ENCODE measurements at regions not wholly inside any gene's neighbourhood (a gene's known extent, or its start where the extent isn't known, plus 50 kb on each side); places are given as distances from the start of the nearest gene placed in this dataset.

DNA sequence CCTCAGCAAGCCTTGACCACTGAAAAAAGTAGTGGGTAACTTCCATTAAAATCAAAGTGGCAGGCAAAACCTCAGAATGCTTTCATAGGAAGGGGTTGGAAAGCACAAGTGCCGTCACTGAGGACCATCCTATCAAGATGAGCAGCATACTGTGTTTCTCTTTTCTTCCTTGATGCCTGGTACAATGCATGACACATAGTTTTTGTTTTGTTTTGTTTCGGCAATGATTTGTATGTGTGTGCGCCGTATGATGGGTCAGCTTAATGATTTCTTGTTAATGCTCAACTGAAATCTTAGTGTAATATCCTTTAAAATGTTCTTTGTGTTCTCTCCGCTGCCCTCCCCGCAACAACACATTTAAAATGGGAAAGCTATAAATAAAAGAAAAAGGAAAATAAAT lies 476.4 kb upstream of the KCNMB2 start:
- H3K27ac Mint-ChIP-seq (ENCODE audit: low read depth, unreplicated experiment), result no peak overlapping the region
- BruUV-seq (replicated peaks), result no TSS peak
- no peaks in the 10 kb centered on the region for H3K4me1 Mint-ChIP-seq (ENCODE audit: insufficient read depth, unreplicated experiment)
- ChIA-PET CTCF (interaction anchor here (1.0 kb wide), 1 partner anchor 48 kb away, joined by 3 read pairs; no protein-coding TSS in a partner anchor), POLR2A (interaction anchor here (0.5 to 0.7 kb wide), 3 partner anchors 237 to 621 kb away, joined by 3 read pairs; no protein-coding TSS in a partner anchor)
- no peaks in the 10 kb centered on the region for H3K36me3 Mint-ChIP-seq (ENCODE audit: insufficient read depth, unreplicated experiment)
- H3K4me3 Mint-ChIP-seq (ENCODE audit: unreplicated experiment), result no peak overlapping the region
- no peak for DNase-seq (ENCODE audit: unreplicated experiment)
- intact Hi-C loops (cut with micrococcal nuclease), result no loop called here
- H3K9me3 Mint-ChIP-seq (ENCODE audit: unreplicated experiment), result no peaks in the 10 kb centered on the region
- no peaks in the 10 kb centered on the region for H3K27me3 Mint-ChIP-seq (ENCODE audit: insufficient read depth, unreplicated experiment)
- TF ChIP-seq, protein P1, sequence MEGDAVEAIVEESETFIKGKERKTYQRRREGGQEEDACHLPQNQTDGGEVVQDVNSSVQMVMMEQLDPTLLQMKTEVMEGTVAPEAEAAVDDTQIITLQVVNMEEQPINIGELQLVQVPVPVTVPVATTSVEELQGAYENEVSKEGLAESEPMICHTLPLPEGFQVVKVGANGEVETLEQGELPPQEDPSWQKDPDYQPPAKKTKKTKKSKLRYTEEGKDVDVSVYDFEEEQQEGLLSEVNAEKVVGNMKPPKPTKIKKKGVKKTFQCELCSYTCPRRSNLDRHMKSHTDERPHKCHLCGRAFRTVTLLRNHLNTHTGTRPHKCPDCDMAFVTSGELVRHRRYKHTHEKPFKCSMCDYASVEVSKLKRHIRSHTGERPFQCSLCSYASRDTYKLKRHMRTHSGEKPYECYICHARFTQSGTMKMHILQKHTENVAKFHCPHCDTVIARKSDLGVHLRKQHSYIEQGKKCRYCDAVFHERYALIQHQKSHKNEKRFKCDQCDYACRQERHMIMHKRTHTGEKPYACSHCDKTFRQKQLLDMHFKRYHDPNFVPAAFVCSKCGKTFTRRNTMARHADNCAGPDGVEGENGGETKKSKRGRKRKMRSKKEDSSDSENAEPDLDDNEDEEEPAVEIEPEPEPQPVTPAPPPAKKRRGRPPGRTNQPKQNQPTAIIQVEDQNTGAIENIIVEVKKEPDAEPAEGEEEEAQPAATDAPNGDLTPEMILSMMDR (IDR thresholded peaks at IDR 0.05; ENCODE audit: unreplicated experiment), result no peak

DNA sequence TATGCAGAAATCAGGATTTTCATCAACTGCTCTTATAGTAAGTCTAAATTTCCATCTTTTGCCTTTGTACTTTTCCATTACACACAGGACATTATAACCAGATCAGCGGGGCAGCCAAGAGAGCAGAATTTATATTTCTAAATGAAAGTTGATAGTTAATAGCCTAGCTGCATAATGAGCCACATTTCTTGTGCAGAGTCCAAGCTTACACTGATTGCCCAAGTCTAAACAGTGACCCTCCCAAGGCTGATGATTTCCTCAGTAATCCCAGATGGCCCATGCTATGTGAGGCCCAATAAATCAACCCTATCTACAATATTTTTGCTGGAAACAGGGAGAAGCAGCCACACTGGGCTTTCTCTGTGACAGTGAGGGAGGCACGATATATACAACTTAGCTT lies 475.8 kb upstream of the KCNMB2 start:
- TF ChIP-seq, protein P1 (IDR thresholded peaks at IDR 0.05; ENCODE audit: unreplicated experiment), result no peak

DNA sequence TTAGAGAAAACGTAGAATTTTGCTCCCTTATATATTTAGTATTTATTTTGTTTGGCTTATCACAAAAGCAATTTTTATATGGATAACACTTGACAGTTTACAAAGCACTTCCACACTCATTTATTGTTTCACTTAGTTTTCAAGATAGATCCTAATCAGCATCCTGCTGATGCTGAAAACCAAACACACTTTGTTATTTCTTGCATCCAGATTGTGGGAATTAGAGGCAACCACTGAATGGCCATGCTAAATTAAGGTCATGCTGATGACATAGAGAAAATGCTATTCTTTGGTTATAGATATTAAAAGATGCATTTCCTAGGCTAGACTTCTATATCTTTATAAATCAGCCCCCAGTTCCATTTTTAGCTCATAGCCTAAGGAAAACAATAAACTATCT lies 474.1 kb upstream of the KCNMB2 start:
- ChIA-PET CTCF (no interaction called here), POLR2A (no interaction called here)
- intact Hi-C loops (cut with micrococcal nuclease), result no loop called here
- TF ChIP-seq, protein P1 (IDR thresholded peaks at IDR 0.05; ENCODE audit: unreplicated experiment), result no peak
- Mint-ChIP-seq H3K4me1 (ENCODE audit: insufficient read depth, unreplicated experiment) (no peaks in the 10 kb centered on the region), H3K4me3 (ENCODE audit: unreplicated experiment) (no peak overlapping the region), H3K36me3 (ENCODE audit: insufficient read depth, unreplicated experiment) (no peaks in the 10 kb centered on the region), H3K27ac (ENCODE audit: low read depth, unreplicated experiment) (no peak overlapping the region), H3K27me3 (ENCODE audit: insufficient read depth, unreplicated experiment) (no peaks in the 10 kb centered on the region), H3K9me3 (ENCODE audit: unreplicated experiment) (no peaks in the 10 kb centered on the region)
- DNase-seq (ENCODE audit: unreplicated experiment), result no peak
- no TSS peak for BruUV-seq (replicated peaks)

More for the DNA sequence above, 475.8 kb upstream of the KCNMB2 start:
- intact Hi-C loops (cut with micrococcal nuclease), result no loop called here
- ChIA-PET CTCF (interaction anchor here (0.6 to 1.0 kb wide), 2 partner anchors 49 to 583 kb away, joined by 3 read pairs; no protein-coding TSS in a partner anchor), POLR2A (interaction anchor here (0.5 kb wide), 1 partner anchor 621 kb away, joined by 3 read pairs; no protein-coding TSS in a partner anchor)
- Mint-ChIP-seq H3K36me3 (ENCODE audit: insufficient read depth, unreplicated experiment) (no peaks in the 10 kb centered on the region), H3K4me1 (ENCODE audit: insufficient read depth, unreplicated experiment) (no peaks in the 10 kb centered on the region), H3K27me3 (ENCODE audit: insufficient read depth, unreplicated experiment) (no peaks in the 10 kb centered on the region), H3K9me3 (ENCODE audit: unreplicated experiment) (no peaks in the 10 kb centered on the region), H3K27ac (ENCODE audit: low read depth, unreplicated experiment) (no peak overlapping the region), H3K4me3 (ENCODE audit: unreplicated experiment) (no peak overlapping the region)
- no peak for DNase-seq (ENCODE audit: unreplicated experiment)
- BruUV-seq (replicated peaks), result no TSS peak

DNA sequence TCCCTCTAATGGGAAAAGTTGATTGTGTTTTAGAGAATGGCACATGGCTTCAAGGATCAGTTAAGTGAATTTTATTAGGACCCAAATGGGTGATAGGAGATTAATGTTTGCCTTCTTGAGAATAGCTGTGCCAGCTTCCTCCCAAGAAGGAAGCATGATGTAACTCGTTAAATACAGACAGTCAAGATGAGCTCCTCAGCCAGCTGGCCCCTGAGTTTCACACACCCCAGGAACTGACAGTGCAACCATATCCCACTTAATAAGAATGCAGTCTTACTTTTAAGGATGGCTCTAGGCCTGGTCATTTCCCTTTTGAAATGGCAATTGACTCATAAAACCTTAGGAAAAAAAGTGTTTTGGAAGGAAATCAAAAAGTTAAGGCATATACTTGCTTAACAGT lies 472.8 kb upstream of the KCNMB2 start:
- no peaks in the 10 kb centered on the region for H3K36me3 Mint-ChIP-seq (ENCODE audit: insufficient read depth, unreplicated experiment)
- no peaks in the 10 kb centered on the region for H3K9me3 Mint-ChIP-seq (ENCODE audit: unreplicated experiment)
- H3K27ac Mint-ChIP-seq (ENCODE audit: low read depth, unreplicated experiment), result no peak overlapping the region
- no peaks in the 10 kb centered on the region for H3K27me3 Mint-ChIP-seq (ENCODE audit: insufficient read depth, unreplicated experiment)
- no TSS peak for BruUV-seq (replicated peaks)
- H3K4me3 Mint-ChIP-seq (ENCODE audit: unreplicated experiment), result no peak overlapping the region
- DNase-seq (ENCODE audit: unreplicated experiment), result no peak
- intact Hi-C loops (cut with micrococcal nuclease), result no loop called here
- ChIA-PET POLR2A (no interaction called here), CTCF (interaction anchor here (0.6 to 0.8 kb wide), 2 partner anchors 14 to 159 kb away, joined by 3 to 4 read pairs; no protein-coding TSS in a partner anchor)
- no peaks in the 10 kb centered on the region for H3K4me1 Mint-ChIP-seq (ENCODE audit: insufficient read depth, unreplicated experiment)
- TF ChIP-seq, protein P1 (IDR thresholded peaks at IDR 0.05; ENCODE audit: unreplicated experiment), result no peak
